ENCODE measurements at regions not wholly inside any gene's neighbourhood (a gene's known extent, or its start where the extent isn't known, plus 50 kb on each side); places are given as distances from the start of the nearest gene placed in this dataset.

DNA sequence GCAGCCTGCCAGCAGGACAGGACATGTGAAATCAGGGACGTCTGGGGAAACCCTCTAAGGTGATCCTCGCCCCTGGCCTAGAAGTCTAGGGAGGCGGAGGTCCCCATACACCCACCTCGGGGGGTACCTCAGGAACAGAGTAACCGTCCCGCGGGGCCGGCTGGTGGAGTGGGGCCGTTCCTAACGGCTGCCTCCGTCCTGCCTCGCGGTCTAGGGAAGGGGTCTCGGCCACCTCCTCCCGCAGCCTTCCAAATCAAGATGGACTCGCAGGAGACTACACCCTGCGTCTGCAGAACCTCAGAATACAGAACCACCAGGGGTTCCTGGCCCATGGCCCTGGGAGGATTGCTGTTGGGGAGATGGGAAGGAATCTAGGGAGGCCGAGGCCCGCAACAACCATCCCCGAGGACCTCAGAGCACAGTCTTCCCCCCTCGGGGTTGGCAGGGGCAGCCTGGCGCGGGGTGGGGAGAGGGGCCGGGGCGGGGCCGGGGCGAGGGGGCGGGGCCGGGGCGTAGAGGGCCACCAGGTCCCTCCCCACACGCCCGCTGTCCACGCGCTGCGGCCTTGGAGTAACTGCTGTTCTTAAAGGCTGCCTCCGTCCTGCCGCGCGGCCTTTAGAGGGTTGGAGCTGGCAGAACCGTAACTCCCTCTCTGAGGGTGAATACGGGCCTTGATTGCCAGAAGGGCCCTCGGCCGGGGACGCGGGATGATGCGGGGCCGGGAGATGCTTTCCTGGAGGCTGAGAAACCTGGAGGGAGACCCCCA, 89.0 kb upstream of the MLN start:
- intact Hi-C loops (cut with micrococcal nuclease): no loop called here
- peaks cover 39% of the 10 kb centered on the region for H3K4me1 Mint-ChIP-seq (ENCODE audit: low read depth)
- H3K9me3 Mint-ChIP-seq: no peaks in the 10 kb centered on the region
- H3K27ac Mint-ChIP-seq: no peak overlapping the region
- ATAC-seq: no peak
- ChIA-PET CTCF (no interaction called here), POLR2A (no interaction called here)
- H3K27me3 Mint-ChIP-seq: no peaks in the 10 kb centered on the region
- H3K36me3 Mint-ChIP-seq (ENCODE audit: low read depth): no peaks in the 10 kb centered on the region
- no peak overlapping the region for H3K4me3 Mint-ChIP-seq
- no peak for DNase-seq
- TF ChIP-seq, protein P1, sequence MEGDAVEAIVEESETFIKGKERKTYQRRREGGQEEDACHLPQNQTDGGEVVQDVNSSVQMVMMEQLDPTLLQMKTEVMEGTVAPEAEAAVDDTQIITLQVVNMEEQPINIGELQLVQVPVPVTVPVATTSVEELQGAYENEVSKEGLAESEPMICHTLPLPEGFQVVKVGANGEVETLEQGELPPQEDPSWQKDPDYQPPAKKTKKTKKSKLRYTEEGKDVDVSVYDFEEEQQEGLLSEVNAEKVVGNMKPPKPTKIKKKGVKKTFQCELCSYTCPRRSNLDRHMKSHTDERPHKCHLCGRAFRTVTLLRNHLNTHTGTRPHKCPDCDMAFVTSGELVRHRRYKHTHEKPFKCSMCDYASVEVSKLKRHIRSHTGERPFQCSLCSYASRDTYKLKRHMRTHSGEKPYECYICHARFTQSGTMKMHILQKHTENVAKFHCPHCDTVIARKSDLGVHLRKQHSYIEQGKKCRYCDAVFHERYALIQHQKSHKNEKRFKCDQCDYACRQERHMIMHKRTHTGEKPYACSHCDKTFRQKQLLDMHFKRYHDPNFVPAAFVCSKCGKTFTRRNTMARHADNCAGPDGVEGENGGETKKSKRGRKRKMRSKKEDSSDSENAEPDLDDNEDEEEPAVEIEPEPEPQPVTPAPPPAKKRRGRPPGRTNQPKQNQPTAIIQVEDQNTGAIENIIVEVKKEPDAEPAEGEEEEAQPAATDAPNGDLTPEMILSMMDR (IDR thresholded peaks at IDR 0.05): no peak

DNA sequence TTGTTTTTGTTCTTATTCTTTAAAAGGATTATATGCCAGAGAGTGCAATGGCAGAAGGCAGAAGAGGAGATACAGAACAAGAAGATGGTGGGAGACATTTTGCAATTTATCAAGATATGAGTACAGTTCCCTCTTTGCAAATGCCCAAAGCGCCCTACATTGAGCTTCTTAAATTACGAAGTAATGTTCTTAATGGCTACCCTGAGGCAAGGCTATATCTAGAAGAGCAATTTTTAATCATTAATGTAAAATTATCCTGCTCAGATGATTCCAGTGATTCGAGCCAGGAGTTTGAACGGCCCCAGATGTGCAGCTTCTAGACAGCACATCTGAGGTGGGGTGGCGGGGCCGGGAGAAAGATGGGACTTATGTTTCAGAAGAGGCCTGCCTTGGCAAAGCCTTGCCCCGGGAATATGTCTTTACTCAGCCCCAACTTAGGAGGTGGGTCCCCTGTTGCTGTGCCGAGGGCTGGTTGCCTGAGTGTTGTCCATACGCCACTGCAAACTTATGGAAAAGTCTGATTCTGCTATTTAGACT, 84.9 kb upstream of the MLN start:
- H3K9me3 Mint-ChIP-seq: no peaks in the 10 kb centered on the region
- H3K36me3 Mint-ChIP-seq (ENCODE audit: low read depth): no peaks in the 10 kb centered on the region
- ATAC-seq (no peak), DNase-seq (no peak)
- TF ChIP-seq, protein P1 (IDR thresholded peaks at IDR 0.05): no peak
- no peaks in the 10 kb centered on the region for H3K27me3 Mint-ChIP-seq
- H3K4me3 Mint-ChIP-seq: no peak overlapping the region
- POLR2A ChIA-PET: interaction anchor here (0.6 kb wide), 1 partner anchor 10 kb away, joined by 3 read pairs; no protein-coding TSS in a partner anchor
- H3K4me1 Mint-ChIP-seq (ENCODE audit: low read depth): peaks cover 13% of the 10 kb centered on the region
- CTCF ChIA-PET: no interaction called here
- H3K27ac Mint-ChIP-seq: no peak overlapping the region
- intact Hi-C loops (cut with micrococcal nuclease): no loop called here

DNA sequence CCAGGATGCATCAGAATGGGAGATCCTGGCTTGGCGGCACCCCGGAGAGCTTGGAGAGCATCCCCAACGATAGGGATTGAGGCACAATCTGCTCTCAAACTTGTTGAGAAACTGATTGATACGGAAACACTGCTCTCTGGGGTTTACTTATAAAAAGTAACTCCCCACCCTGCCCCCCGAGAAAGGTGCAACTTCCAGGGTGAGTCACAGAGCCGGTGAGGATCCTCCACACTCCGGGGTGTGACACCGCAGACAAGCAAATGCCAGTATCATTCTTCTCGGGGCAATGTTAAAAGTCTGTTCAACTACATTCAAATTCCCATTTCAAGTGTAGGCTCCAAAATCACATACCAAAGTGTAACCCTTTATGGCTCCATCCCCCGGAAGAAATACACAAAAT, 84.4 kb upstream of the MLN start:
- Mint-ChIP-seq H3K9me3 (no peaks in the 10 kb centered on the region), H3K27me3 (no peaks in the 10 kb centered on the region), H3K27ac (no peak overlapping the region), H3K36me3 (ENCODE audit: low read depth) (no peaks in the 10 kb centered on the region), H3K4me3 (no peak overlapping the region), H3K4me1 (ENCODE audit: low read depth) (peaks cover 11% of the 10 kb centered on the region)
- no peak for DNase-seq
- intact Hi-C loops (cut with micrococcal nuclease): no loop called here
- ChIA-PET POLR2A (no interaction called here), CTCF (no interaction called here)
- TF ChIP-seq, protein P1 (IDR thresholded peaks at IDR 0.05): no peak
- ATAC-seq: no peak

DNA sequence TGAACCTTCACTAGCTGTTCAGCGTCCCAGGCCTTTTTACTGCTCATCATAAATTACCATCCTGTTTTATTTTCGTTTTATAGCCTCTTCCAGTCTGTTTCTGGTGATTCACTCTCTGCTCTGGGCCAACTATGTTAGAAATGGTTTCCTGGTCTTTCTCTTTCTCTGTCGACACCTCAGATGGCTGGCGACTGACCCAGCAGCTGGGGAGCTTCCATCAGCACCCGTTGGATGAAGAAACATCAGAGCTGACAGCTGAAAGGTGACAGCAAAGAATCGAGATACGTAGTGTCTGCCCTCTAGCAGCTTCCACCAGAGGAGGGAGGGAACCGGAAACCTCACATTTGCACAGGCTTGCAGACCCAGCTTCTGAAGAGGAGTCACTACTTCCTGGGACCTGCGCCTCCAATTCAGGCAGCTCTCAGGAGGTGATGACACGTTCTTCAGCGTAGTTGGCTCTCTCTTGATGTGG, 82.9 kb upstream of the MLN start:
- ChIA-PET POLR2A (interaction anchor here (0.7 kb wide), 1 partner anchor 30 kb away, joined by 3 read pairs; no protein-coding TSS in a partner anchor), CTCF (no interaction called here)
- TF ChIP-seq, protein P1 (IDR thresholded peaks at IDR 0.05): no peak
- Mint-ChIP-seq H3K4me1 (ENCODE audit: low read depth) (peaks cover 11% of the 10 kb centered on the region), H3K36me3 (ENCODE audit: low read depth) (no peaks in the 10 kb centered on the region), H3K27ac (peak overlapping the region; percentile 77), H3K9me3 (no peaks in the 10 kb centered on the region), H3K27me3 (no peaks in the 10 kb centered on the region), H3K4me3 (no peak overlapping the region)
- DNase-seq: peak; percentile 49
- intact Hi-C loops (cut with micrococcal nuclease): no loop called here
- peak; percentile 93 for ATAC-seq
